Esophagus mucosa (tissue), 1 donor: ENCODE measurements at regions not wholly inside any gene's neighbourhood (a gene's known extent, or its start where the extent isn't known, plus 50 kb on each side); places are given as distances from the start of the nearest gene placed in this dataset.
A peak's percentile ranks its signal among the peaks of the same experiment; 100 is the strongest.
"Not testable (repeated sequence)": the region's sequence is repeated elsewhere in the genome, so short reads cannot be mapped to it uniquely, and the experiment has no call there.

Source experiments
- ATAC-seq: fragments of 200-7000 bp; cut with Tn5 transposase; one replicate; pipeline ENCODE4 v1.9.1; 2020
- donor health status: DM: yes; HTN: yes; CAD: no.

DNA sequence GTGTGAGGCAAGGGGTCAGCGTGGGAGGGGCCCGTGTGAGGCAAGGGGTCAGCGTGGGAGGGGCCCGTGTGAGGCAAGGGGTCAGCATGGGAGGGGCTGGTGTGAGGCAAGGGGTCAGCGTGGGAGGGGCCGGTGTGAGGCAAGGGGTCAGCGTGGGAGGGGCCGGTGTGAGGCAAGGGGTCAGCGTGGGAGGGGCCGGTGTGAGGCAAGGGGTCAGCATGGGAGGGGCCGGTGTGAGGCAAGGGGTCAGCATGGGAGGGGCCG, 119.2 kb downstream of the SEPTIN14 start:
- ATAC-seq: not testable (repeated sequence)

DNA sequence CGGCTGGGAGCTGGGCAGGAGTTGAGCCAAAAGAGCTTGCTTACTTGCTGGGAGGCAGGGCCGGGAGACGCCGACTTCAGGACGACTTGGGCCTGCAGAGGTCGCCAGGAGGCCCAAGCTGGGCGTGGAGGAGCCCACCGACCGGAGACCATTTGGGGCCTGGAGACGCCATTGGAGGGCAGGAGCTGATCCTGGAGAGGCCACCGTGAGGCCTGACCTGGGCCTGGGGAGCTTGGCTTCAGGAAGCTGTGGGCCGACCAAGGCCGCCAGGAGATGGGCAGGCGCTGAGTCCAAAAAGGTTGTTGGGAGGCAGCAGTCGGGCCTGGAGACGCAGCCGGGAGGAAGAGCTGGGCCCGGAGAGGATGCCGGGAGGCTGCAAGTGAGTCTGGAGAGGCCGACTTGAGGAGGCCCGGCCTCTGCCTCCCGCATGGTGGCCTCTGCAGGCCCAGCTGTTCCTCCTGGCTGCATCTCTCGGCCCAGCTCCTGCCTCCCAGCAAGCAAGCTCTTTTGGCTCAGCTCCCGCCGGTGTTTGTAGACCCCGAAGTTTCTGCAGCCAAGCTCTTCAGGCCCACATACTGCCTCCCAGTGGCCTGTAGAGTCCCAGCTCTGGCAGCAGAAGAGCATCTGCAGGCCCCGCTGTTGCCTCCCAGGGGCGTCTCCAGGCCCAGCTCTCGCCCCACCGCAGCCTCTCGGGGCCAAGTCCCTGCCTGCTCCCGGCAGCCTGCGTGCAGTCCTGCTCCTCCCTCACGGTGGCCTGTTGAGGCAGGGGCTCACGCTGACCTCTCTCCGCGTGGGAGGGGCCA, 119.7 kb downstream of the SEPTIN14 start:
- not testable (repeated sequence) for ATAC-seq

DNA sequence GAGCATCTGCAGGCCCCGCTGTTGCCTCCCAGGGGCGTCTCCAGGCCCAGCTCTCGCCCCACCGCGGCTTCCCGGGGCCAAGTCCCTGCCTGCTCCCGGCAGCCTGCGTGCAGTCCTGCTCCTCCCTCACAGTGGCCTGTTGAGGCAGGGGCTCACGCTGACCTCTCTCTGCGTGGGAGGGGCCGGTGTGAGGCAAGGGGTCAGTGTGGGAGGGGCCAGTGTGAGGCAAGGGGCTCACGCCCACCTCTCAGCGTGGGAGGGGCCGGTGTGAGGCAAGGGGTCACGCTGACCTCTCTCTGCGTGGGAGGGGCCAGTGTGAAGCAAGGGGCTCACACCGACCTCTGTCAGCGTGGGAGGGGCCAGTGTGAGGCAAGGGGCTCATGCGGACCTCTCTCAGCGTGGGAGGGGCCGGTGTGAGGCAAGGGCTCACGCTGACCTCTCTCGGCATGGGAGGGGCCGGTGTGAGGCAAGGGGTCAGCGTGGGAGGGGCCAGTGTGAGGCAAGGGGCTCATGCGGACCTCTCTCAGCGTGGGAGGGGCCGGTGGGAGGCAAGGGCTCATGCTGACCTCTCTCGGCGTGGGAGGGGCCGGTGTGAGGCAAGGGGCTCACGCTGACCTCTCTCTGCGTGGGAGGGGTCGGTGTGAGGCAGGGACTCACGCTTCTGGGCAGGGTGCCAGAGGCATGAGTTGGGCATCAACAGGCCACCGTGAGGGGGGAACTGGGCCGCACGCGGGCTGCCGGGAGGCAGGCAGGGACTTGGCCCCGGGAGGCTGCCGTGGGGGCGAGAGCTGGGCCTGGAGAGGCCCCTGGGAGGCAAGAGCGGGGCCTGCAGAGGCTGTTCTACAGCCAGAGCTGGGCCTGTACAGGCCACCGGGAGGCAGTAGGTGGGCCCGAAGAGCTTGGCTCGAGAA, 120.6 kb downstream of the SEPTIN14 start:
- not testable (repeated sequence) for ATAC-seq

DNA sequence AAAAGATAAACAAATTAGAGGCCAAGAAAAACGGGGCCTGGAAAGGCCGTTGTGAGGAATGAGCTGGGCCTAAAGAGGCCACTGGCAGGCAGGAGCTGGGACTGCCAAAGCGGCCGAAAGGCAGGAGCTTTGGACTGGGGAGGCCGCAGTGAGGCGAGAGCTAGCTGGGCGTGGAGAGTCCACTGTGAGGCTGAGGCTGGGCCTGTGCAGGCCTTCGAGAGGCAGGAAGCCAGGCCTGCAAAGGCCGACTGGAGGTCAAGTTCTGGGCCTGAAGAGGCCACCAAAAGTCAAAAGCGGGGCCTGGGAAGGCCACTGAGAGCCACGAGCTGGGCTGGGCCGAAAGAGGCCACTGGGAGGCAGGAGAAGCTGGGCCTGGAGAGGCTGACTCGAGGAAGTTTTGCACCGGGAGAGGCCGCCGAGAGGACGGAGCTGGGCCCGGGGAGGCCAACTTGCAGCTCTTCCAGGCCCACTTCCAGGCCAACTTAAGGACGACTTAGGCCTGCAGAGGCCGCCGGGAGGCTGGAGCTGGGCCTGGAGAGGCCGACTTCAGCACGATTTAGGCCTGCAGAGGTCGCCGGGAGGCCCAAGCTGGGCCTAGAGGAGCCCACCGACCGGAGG, 121.8 kb downstream of the SEPTIN14 start:
- not testable (repeated sequence) for ATAC-seq

DNA sequence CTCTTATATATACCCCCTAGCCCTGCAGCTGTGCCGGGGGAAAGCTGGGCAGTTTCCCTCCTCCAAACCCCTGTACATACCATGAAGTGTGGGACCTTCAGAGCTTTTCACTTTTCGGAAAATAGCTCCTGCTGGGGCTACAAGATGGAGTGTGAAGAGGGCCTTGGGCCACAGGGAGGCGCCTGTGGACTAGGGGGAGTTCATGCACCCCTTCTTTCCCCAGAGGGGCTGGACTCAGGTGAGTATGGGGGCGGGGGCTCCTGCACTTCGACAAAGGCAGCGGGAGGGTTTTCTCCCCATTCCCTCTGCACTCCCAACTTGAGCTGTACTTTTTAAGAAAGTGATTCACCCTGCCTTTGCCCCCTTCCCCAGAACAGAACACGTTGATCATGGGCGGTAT, 122.5 kb downstream of the SEPTIN14 start:
- ATAC-seq: not testable (repeated sequence)

DNA sequence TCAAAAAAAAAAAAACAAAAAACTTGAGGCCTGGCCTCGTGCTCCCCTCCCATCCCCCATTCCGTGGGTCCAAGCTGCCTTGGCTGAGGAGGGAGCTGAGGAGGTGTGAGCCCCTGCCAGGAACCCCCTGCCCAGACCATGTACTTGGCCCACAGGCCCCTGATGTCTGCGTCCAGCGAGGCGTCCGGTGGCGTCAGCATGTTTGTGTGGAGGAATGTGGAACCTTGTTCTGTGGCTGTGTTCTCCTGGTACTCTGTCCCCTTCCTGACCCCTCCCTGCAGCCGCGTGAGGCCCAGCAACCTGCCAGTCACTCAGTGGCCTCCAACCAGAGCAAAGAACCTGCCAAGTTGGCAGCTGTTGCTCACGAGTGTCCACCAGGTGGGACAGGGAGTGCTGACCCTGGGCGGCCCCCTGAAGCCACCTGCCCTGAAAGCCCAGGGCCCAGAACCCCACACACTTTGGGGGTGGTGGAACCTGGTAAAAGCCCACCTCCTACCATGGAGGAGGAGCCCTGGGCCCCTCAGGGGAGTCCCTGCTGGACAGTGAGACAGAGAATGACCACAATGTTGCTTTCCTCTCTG, 125.8 kb downstream of the SEPTIN14 start:
- not testable (repeated sequence) for ATAC-seq

DNA sequence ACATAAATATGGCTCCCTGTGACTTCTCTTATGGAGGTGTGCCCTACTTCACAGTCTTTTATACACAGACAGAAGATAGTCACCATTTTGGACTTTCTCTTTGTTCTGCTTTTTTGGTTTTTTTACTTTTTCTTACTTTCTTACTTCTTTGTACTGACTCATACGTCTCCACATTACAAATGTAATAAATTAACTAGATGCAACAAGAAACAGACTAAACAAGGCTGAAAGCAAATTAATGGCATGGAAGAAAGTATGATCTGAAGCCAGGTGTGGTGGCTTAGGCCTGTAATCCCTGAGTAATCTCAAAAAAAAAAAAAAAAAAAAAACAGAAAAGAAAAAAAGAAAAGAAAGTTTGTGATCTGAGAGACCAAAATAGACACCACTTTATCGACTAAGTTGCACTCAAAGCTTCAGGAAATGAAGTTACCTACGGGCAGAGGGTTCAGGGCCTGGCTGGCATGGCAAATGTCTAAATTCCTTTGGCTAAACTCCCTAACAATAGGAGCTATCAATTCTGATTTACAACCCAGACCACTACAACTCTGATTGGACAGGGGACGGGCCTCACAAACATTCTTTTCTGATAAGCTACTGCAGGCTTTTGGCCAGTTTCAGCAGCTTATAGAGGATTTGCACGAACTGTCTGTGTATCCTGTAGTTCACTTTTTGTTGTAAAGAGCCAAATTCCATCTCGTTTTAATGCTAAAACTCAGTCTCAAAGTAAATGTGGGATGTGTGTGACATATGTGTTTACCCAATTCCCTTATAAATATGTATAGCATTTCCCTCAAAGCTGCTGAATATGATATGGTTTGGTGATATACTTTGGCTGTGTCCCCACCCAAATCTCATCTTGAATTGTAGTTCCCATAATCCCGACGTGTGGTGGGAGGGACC, 129.1 kb downstream of the SEPTIN14 start:
- no peak for ATAC-seq

DNA sequence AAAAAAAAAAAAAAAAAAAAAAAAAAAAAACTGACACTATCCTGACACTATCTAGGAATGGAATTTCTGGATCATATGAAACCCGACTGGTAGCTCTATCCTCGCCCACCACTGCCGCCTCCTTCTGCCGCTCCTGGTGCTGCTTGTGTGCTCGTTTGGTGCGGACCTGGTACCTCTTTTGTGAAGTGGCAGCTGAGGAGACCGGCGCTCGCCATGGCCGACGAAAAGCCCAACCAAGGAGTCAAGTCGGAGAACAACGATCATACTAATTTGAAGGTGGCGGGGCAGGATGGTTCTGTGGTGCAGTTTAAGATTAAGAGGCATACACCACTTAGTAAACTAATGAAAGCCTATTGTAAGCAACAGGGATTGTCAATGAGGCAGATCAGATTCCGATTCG, 130.6 kb downstream of the SEPTIN14 start:
- ATAC-seq: no peak

DNA sequence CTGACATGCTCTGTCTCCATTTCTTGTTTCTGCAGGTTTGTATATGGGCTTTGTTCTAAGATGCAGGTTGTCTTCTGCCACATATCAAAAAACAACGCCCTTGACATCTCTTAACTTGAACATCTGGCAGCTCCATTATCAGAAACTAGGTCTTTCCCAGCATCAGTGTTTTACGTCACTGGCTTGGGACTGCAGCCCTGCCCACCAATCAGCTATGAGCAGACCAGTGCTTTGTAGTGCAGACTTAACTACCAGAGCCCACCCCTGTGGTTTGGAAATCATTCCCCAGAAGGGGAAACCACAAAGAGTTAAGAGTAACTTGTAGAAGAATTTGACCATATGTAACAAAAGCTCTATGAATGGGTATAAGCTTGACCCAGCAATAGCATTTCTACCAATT, 132.4 kb downstream of the SEPTIN14 start:
- no peak for ATAC-seq

DNA sequence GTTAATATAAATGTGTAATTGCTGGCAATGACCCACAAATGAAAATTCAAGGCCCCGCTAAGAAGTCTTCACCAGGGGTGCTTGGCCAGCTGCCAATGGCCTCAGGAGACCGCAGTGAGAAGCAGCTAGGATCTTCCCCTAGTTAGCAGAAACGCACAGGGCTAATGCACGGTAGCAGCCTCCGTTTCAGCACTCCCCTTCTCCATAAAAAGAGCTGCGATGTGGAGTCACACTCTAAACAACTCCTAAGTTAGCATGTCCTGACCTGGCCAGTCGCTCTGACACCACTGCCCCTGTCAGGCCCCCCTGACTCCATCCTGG, 139.0 kb downstream of the SEPTIN14 start:
- ATAC-seq: no peak

DNA sequence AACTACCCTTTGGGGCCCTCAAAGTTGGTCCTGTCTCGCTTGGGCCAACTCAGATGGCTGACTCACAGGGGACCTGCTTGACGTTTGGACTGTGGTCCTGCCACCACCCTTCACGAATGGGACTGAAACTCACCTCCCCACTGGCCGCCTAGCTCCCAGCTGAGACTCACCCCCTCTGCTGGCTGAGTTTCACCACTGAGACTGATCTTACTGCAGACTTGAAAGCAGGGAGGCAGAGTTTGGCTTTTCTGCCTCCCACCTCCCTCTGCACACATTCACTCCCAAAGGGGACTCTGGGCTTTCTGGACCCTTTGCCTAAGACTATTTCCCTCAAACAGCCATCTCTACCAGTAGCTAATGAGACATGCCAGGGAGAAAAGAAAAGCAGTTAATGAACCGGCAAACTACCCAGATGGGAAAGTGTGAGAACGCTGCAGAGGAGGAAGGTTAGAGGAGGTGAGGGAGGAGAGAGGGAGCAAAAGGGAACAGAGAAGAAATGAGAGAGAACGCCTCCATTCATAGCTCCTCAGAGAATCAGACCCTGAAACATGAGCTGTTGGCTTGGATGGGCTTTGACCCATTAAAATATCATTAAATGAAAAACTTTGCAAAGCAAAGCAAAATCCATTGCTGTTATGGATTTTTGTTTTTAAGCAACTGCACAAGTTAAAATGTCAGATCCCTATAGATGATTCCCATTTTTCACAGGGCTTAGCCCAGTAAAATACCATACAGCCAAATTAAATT, 139.5 kb downstream of the SEPTIN14 start:
- peak; percentile 81 for ATAC-seq

DNA sequence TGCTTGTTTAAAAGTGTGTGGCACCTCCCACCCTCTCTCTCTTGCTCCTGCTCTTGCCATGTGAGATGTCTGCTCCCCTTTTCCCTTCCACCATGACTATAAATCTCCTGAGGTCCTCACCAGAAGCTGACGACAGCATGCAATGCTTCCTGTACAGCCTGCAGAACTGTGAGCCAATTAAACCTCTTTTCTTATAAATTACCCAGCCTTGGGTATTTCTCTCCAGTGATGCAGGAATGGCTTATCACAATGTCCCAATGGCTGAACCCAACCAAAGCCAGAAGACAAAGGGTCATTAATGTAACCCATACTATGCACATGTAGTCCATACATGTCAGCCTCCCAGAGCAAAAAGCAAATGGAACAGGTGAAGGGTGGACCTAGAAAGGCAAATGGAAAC, 141.5 kb downstream of the SEPTIN14 start:
- not testable (repeated sequence) for ATAC-seq

DNA sequence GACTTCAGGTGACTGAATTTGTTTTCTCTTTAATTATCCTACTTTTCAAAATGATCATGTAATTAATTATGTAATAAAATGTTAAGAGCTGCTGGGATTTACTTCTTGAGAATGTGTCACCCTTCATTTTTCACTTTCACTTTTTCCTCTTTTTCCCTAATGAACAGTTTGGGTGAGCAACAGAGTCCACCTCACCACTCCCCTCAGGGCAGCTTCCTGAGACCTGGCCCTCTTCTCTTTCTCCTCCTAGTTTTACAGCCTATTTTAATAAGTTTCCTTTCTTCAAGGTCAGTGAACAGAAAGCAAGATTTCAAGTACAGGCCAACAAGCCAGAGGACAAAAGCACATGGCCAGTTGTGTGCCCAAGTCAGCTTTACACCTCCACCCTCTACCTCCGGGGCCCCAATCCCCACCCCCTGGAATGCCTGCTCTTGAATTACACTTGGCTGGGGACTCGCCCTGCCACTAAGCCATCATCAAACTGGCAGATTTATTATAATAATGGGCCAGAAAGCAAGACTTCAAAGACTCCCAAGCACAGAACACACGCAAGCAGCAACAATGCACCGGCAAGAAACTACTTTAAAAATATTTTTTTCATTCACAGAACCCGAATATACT, 143.1 kb upstream of the VOPP1 start:
- not testable (repeated sequence) for ATAC-seq

DNA sequence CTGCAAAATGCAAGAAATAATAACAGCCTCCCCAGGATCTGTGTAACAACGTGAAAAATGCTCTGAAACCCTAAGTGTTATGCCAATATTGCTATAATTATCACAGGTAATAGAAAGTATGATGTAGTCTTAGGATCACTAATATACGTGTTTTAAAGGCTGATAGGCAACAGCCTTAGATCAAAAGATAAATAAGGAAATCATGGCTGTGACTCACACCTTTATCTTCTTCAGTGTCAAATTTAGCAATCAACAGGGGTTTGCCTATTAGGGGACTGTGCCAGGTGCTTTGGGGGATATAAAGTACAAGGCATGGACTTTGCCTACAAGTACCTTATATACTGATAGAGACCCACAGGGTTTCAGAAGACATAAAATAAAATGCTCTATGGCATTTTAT, 142.1 kb upstream of the VOPP1 start:
- ATAC-seq: not testable (repeated sequence)

DNA sequence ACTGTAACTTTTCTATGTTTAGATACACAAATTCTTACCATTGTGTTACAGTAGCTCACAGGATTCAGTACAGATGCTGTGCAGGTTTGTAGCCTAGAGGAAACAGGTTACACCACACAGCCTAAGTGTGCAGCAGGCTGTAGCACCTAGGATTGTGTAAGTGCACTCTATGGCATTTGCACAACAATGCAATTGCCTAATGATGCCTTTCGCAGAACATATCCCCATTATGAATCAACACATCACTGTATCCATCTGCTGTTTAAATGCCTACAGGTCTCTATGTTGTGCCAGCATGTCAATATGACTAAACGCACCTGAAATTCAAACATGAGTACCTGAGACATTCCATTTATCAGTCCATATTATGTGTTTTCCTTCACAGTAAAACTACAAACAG, 138.0 kb upstream of the VOPP1 start:
- ATAC-seq: peak; percentile 99

DNA sequence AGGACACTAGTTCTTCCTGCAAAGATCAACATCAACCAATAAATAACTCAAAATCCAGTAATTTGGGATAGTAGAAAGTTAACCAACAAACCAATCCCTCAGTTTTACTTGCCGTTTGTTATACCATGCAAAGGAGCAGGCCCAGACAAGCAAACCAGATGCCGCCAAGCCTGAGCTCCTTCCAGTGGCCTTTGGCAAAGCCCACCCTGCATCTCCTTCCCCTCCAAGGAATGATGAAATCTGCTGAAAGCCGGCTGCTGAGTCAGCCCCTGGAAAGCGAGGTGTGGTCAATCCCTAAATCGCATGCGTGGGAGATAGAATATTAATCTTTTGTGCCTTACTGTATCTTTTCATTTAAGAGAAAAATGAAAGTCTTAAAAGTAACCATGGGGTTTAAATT, 135.7 kb upstream of the VOPP1 start:
- peak; percentile 66 for ATAC-seq

DNA sequence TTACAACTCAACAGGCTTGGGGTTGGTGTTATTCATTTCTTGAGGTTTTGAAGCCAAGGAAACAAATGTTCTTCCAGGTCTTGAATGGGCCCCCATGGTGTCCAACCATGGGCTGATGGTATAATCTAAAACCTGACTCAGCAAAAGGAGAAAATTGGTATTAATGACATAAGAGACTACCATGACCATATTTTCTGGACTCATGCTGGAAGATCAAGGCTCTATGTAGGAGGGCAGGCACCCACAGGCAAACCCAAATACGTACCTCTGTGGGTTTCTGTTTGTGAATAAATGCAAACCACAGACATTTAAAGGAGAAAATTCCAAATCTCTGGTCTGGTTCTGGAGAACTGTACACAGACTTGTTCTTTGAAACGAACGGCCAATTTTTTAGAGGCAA, 135.1 kb upstream of the VOPP1 start:
- not testable (repeated sequence) for ATAC-seq

DNA sequence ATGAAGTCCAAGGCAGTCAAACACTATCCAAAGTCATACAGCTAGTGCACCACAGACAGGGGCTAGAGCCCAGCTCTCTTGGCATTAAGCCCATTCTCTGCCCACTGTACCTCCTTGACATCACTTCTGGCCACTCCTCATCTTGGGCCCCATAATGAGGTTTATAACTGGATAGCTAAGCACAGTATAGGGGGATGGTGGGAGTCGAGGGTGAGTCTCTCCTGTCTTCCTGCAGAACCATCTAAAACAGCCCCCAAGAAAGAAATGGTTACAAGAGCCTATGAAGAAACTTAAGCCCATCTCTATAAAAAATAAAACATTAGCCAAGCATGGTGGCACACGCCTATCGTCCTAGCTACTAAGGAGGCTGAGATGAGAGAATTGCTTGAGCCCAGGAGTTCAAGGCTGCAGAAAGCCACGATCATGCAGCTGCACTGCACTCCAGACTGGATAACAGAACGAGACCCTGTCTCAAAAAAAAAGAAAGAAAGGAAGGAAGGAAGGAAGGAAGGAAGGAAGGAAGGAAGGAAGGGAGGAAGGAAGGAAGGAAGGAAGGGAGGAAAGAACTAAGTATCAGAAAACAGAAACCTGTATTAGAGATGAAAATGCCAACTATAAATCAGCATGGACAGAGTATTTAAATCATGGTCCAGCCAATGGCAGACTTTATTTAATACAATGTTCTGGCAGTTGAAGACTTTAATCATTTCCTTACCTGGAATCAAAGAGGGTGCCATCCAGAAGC, 134.3 kb upstream of the VOPP1 start:
- not testable (repeated sequence) for ATAC-seq

DNA sequence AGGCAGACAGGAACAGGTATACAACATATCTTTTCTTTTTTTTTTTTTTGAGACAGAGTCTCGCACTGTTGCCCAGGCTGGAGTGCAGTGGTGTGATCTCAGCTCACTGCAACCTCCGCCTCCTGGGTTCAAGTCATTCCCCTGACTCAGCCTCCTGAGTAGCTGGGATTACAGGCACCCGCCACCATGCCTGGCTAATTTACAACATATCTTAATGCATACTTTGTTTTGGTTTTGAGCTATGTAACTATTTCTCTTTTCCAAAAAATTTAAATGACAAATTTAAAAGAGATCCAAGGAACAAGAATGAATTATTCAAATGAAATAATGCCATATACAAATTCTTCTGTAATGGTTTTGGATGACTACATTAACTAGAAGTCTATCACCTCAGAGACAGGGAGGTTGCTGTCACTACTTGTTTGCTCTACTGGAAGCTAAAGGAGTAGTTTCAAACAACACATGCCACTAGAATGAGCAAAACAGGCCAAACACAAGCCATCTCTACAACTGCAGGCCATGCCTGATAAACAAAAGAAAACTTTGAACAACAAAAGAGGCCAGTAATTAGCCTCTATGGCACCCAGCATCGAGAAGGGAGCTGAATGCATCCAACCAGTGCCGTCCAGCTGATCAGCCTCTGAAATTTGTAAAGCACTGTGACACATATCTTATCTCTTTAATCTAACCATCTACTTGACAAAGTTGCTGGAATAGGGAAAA, 133.6 kb upstream of the VOPP1 start:
- not testable (repeated sequence) for ATAC-seq
